SK-N-MC (cell line): ENCODE measurements at regions not wholly inside any gene's neighbourhood (a gene's known extent, or its start where the extent isn't known, plus 50 kb on each side); places are given as distances from the start of the nearest gene placed in this dataset.

Experiments
- EZH2 ChIP-seq: fragments of 200-600 bp; sonication (generic); IDR thresholded peaks from one replicate; pipeline ENCODE4 v1.6.1; 2017; ENCODE audit warnings: antibody characterized with exemption
- POLR2AphosphoS5 ChIP-seq: IDR thresholded peaks from 2 replicates; pipeline ENCODE4 v1.6.1; 2012; ENCODE audit warnings: mild to moderate bottlenecking, low read depth, low read length, borderline replicate concordance

GRCh38 chr5:74109344-74109743, 483.3 kb downstream of the ARHGEF28 start:
- no peak for TF ChIP-seq POLR2AphosphoS5
- TF ChIP-seq EZH2, result no peak
